HEK293 (cell line): ENCODE measurements at regions not wholly inside any gene's neighbourhood (a gene's known extent, or its start where the extent isn't known, plus 50 kb on each side); places are given as distances from the start of the nearest gene placed in this dataset.
A peak's percentile ranks its signal among the peaks of the same experiment; 100 is the strongest.

Experiments
- CTCF ChIA-PET: fragments of 350-600 bp; formaldehyde crosslinking; extraction: SDS; loops from one replicate; lab custom pipeline; 2021; ENCODE audit warnings: antibody characterized with exemption; lab: Yijun Ruan, JAX
- POLR2A ChIA-PET: fragments of 300-600 bp; formaldehyde crosslinking; extraction: SDS; loops from one replicate; lab custom pipeline; 2020; ENCODE audit warnings: antibody characterized with exemption, inconsistent platforms; lab: Yijun Ruan, JAX
- H3K27ac ChIP-seq: fragments of 200-500 bp; sonication (Bioruptor generic); 2 replicates; pipeline ENCODE4 v1.5.1; 2014; ENCODE audit warnings: low read depth, low read length, control low read depth, inconsistent platforms; ENCODE audit errors: extremely low read depth
- H3K36me3 ChIP-seq, 2 experiments: fragments of 200-500 bp in 1 of 2; sonication (Bioruptor generic) in 1 of 2; 1 replicate in 1 of 2; 2 replicates in 1 of 2; pipeline ENCODE4 v1.5.1; 2014 to 2017; ENCODE audit warnings: inconsistent platforms in 2 of 2, low read length in 2 of 2; ENCODE audit not compliant: control insufficient read depth in 2 of 2, insufficient read depth in 1 of 2
- H3K4me1 ChIP-seq: fragments of 200-500 bp; sonication (Bioruptor generic); 2 replicates; pipeline ENCODE4 v1.5.1; 2014; ENCODE audit warnings: mild to moderate bottlenecking, low read length, inconsistent platforms; ENCODE audit not compliant: control insufficient read depth, insufficient read depth
- H3K4me3 ChIP-seq: 2 replicates; pipeline ENCODE4 v1.5.1; 2011; ENCODE audit warnings: low read depth, mild to moderate bottlenecking, control low read depth, low read length, moderate library complexity
- H3K9me3 ChIP-seq: fragments of 200-500 bp; sonication (Bioruptor generic); 2 replicates; pipeline ENCODE4 v1.5.1; 2014; ENCODE audit warnings: low read depth, low read length, inconsistent platforms; ENCODE audit not compliant: control insufficient read depth, insufficient read depth
- AEBP2 ChIP-seq: fragments of 450-650 bp; formaldehyde crosslinking; IDR thresholded peaks from 2 replicates; pipeline ENCODE4 v1.5.1; 2016; ENCODE audit warnings: missing biosample characterization, missing genetic modification characterization, borderline replicate concordance
- GLIS1 ChIP-seq: fragments of 450-650 bp; formaldehyde crosslinking; IDR thresholded peaks from 2 replicates; pipeline ENCODE4 v1.5.1; 2016; ENCODE audit warnings: missing biosample characterization, missing genetic modification characterization
- INSM2 ChIP-seq: fragments of 450-650 bp; formaldehyde crosslinking; IDR thresholded peaks from 2 replicates; pipeline ENCODE4 v1.5.1; 2016; ENCODE audit warnings: missing biosample characterization, missing genetic modification characterization
- KLF9 ChIP-seq: fragments of 450-650 bp; formaldehyde crosslinking; IDR thresholded peaks from 2 replicates; pipeline ENCODE4 v1.5.1; 2016; ENCODE audit warnings: missing biosample characterization, missing genetic modification characterization, low read depth
- PRDM6 ChIP-seq: fragments of 450-650 bp; formaldehyde crosslinking; IDR thresholded peaks from 2 replicates; pipeline ENCODE4 v1.5.1; 2017; ENCODE audit warnings: missing biosample characterization, missing genetic modification characterization
- SALL2 ChIP-seq: fragments of 450-650 bp; formaldehyde crosslinking; IDR thresholded peaks from 2 replicates; pipeline ENCODE4 v1.5.0; 2017; ENCODE audit warnings: missing biosample characterization, mild to moderate bottlenecking, missing genetic modification characterization, borderline replicate concordance
- SCRT1 ChIP-seq: fragments of 450-650 bp; formaldehyde crosslinking; IDR thresholded peaks from 2 replicates; pipeline ENCODE4 v1.5.1; 2016; ENCODE audit warnings: missing biosample characterization, missing genetic modification characterization, borderline replicate concordance
- SP3 ChIP-seq: fragments of 450-650 bp; formaldehyde crosslinking; IDR thresholded peaks from 2 replicates; pipeline ENCODE4 v1.5.1; 2016; ENCODE audit warnings: missing biosample characterization, missing genetic modification characterization
- TCF7L2 ChIP-seq: IDR thresholded peaks from 2 replicates; pipeline ENCODE4 v1.6.1; 2011; ENCODE audit warnings: low read depth, mild to moderate bottlenecking, inconsistent platforms, low read length, moderate library complexity, borderline replicate concordance
- ZFP3 ChIP-seq: fragments of 450-650 bp; formaldehyde crosslinking; IDR thresholded peaks from 2 replicates; pipeline ENCODE4 v1.5.1; 2016; ENCODE audit warnings: low read depth, missing biosample characterization, missing genetic modification characterization
- ZNF146 ChIP-seq: fragments of 450-650 bp; formaldehyde crosslinking; IDR thresholded peaks from 2 replicates; pipeline ENCODE4 v1.5.1; 2016; ENCODE audit warnings: missing biosample characterization, missing genetic modification characterization
- ZNF23 ChIP-seq: fragments of 450-650 bp; formaldehyde crosslinking; IDR thresholded peaks from 2 replicates; pipeline ENCODE4 v1.5.1; 2016; ENCODE audit warnings: missing biosample characterization, missing genetic modification characterization, borderline replicate concordance
- ZNF366 ChIP-seq: fragments of 450-650 bp; formaldehyde crosslinking; conservative IDR thresholded peaks from 2 replicates; pipeline ENCODE4 v1.5.1; 2016; ENCODE audit warnings: missing biosample characterization, missing genetic modification characterization
- ZNF394 ChIP-seq: fragments of 450-650 bp; formaldehyde crosslinking; IDR thresholded peaks from 2 replicates; pipeline ENCODE4 v1.5.1; 2016; ENCODE audit warnings: missing biosample characterization, missing genetic modification characterization, mild to moderate bottlenecking, moderate library complexity, borderline replicate concordance
- ZNF423 ChIP-seq: fragments of 450-650 bp; formaldehyde crosslinking; IDR thresholded peaks from 2 replicates; pipeline ENCODE4 v1.5.1; 2016; ENCODE audit warnings: missing biosample characterization, missing genetic modification characterization
- ZNF549 ChIP-seq: fragments of 450-650 bp; IDR thresholded peaks from 2 replicates; pipeline ENCODE4 v1.5.1; 2018; ENCODE audit warnings: missing biosample characterization, missing genetic modification characterization, mild to moderate bottlenecking, inconsistent platforms, moderate library complexity
- ZNF645 ChIP-seq: fragments of 450-650 bp; formaldehyde crosslinking; IDR thresholded peaks from 2 replicates; pipeline ENCODE4; 2016; ENCODE audit warnings: missing biosample characterization, missing genetic modification characterization
- ZNF664 ChIP-seq: fragments of 450-650 bp; formaldehyde crosslinking; IDR thresholded peaks from 2 replicates; pipeline ENCODE4 v1.5.1; 2016; ENCODE audit warnings: missing biosample characterization, missing genetic modification characterization
- TF ChIP-seq, protein P1 (sequence below): fragments of 450-650 bp; formaldehyde crosslinking; conservative IDR thresholded peaks from 2 replicates; pipeline ENCODE4 v1.5.1; 2016; ENCODE audit warnings: low read depth, missing biosample characterization, missing genetic modification characterization

DNA sequence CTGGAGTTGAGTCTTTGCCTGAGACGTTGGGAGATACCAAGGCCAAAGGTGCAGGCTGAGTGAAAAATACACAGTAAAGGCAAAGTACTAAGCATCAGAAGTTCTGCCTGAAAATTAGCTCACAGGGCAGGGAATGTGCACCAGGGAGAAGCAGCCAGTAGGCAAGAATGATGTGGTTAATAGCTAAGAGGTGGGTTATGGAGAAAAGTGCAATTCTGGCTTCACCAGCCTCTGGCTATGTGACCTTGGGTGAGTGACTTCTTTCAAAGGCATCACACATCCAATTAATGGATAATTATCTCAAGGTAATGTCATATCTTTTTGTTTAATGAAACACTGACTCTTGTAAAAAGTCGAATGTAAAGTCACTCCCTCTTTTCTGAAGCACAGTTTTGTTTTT lies 230.7 kb upstream of the FGGY start:
- ChIA-PET POLR2A (no interaction called here), CTCF (interaction anchor here (1.1 kb wide), 1 partner anchor 633 kb away, joined by 4 read pairs; no protein-coding TSS in a partner anchor)
- Histone ChIP-seq H3K27ac (no peak overlapping the region), H3K9me3 (no peaks in the 10 kb centered on the region), H3K36me3 (no peaks in the 10 kb centered on the region), H3K4me3 (no peak overlapping the region), H3K4me1 (peaks cover 5% of the 10 kb centered on the region; the same call in 1 of the 2 replicates)
- no peak for TF ChIP-seq ZNF23 (tag by site-specific recombination)
- no peak for TF ChIP-seq SP3
- TF ChIP-seq ZNF394 (tag by site-specific recombination) = no peak
- TF ChIP-seq ZNF664 (tag by site-specific recombination) = no peak
- no peak for TF ChIP-seq GLIS1
- no peak for TF ChIP-seq ZNF549 (tag by site-specific recombination)
- no peak for TF ChIP-seq AEBP2
- TF ChIP-seq KLF9 = no peak
- TF ChIP-seq ZNF645 (tag by site-specific recombination) = no peak
- no peak for TF ChIP-seq PRDM6 (tag by site-specific recombination)
- TF ChIP-seq SCRT1 (tag by site-specific recombination) = no peak

DNA sequence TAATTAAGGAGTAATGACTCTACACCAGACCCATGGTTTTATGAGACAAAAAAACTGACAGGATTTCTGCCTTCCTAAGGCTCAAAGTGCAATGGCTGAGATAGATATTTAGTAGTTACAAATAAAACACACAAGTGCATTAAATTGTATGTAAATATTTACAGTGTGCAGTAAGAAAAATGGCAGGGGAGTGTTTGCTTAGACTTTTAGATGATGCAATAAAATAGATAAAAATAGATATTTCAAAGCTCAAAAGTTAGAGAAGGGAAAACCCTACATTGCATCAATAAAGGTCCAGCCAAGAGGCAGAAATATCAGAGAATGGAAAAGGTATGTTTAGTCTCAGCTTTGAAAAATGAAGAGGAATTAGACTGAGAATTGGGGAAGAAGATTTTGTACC lies 226.3 kb upstream of the FGGY start:
- Histone ChIP-seq H3K36me3 (no peaks in the 10 kb centered on the region), H3K4me1 (peaks cover 8% of the 10 kb centered on the region; the same call in 1 of the 2 replicates), H3K27ac (no peak overlapping the region), H3K4me3 (no peak overlapping the region), H3K9me3 (no peaks in the 10 kb centered on the region)
- CTCF ChIA-PET = interaction anchor here (2.0 kb wide), 1 partner anchor 9 kb away, joined by 6 read pairs; no protein-coding TSS in a partner anchor
- POLR2A ChIA-PET = interaction anchor here (0.6 to 1.2 kb wide), 2 partner anchors 36 to 287 kb away, joined by 3 read pairs; partner anchors contain the start of gene JUN
- TF ChIP-seq, protein P1, sequence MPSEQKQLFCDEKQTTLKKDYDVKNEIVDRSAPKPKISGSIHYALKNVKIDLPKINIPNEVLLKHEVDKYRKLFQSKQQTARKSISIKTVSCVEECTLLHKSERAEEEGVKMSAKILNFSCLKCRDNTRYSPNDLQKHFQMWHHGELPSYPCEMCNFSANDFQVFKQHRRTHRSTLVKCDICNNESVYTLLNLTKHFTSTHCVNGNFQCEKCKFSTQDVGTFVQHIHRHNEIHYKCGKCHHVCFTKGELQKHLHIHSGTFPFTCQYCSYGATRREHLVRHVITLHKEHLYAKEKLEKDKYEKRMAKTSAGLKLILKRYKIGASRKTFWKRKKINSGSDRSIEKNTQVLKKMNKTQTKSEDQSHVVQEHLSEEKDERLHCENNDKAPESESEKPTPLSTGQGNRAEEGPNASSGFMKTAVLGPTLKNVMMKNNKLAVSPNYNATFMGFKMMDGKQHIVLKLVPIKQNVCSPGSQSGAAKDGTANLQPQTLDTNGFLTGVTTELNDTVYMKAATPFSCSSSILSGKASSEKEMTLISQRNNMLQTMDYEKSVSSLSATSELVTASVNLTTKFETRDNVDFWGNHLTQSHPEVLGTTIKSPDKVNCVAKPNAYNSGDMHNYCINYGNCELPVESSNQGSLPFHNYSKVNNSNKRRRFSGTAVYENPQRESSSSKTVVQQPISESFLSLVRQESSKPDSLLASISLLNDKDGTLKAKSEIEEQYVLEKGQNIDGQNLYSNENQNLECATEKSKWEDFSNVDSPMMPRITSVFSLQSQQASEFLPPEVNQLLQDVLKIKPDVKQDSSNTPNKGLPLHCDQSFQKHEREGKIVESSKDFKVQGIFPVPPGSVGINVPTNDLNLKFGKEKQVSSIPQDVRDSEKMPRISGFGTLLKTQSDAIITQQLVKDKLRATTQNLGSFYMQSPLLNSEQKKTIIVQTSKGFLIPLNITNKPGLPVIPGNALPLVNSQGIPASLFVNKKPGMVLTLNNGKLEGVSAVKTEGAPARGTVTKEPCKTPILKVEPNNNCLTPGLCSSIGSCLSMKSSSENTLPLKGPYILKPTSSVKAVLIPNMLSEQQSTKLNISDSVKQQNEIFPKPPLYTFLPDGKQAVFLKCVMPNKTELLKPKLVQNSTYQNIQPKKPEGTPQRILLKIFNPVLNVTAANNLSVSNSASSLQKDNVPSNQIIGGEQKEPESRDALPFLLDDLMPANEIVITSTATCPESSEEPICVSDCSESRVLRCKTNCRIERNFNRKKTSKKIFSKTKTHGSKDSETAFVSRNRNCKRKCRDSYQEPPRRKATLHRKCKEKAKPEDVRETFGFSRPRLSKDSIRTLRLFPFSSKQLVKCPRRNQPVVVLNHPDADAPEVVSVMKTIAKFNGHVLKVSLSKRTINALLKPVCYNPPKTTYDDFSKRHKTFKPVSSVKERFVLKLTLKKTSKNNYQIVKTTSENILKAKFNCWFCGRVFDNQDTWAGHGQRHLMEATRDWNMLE (tag by site-specific recombination) = no peak
- TF ChIP-seq ZNF423 (tag by site-specific recombination) (no peak), TCF7L2 (no peak), PRDM6 (tag by site-specific recombination) (peak; percentile 62; the same call in 1 of the 2 replicates), INSM2 (tag by site-specific recombination) (no peak), ZNF146 (tag by site-specific recombination) (no peak), ZFP3 (tag by site-specific recombination) (no peak), ZNF366 (tag by site-specific recombination) (no peak), SALL2 (tag by site-specific recombination) (no peak)
